ENCODE measurements at regions not wholly inside any gene's neighbourhood (a gene's known extent, or its start where the extent isn't known, plus 50 kb on each side); places are given as distances from the start of the nearest gene placed in this dataset.

GRCh38 chr22:47591016-47591415, 828.6 kb downstream of the TBC1D22A start:
- H3K4me3 ChIP-seq (ENCODE audit: low read depth, low read length), result no peak overlapping the region

- no peak overlapping the region for H3K4me3 ChIP-seq (ENCODE audit: low read depth, low read length)
These were observed 827.1 kb downstream of the TBC1D22A start for GRCh38 chr22:47589271-47590250.

- H3K4me3 ChIP-seq (ENCODE audit: low read depth, low read length), result no peak overlapping the region
These were observed 826.1 kb downstream of the TBC1D22A start for GRCh38 chr22:47588578-47588960.

- no peak overlapping the region for H3K4me3 ChIP-seq (ENCODE audit: low read depth, low read length)
These were observed 825.6 kb downstream of the TBC1D22A start for GRCh38 chr22:47587861-47588577.

- no peak overlapping the region for H3K4me3 ChIP-seq (ENCODE audit: low read depth, low read length)
These were observed 824.9 kb downstream of the TBC1D22A start for GRCh38 chr22:47587361-47587760.

- no peak overlapping the region for H3K4me3 ChIP-seq (ENCODE audit: low read depth, low read length)
These were observed 824.5 kb downstream of the TBC1D22A start for GRCh38 chr22:47586946-47587345.

GRCh38 chr22:47586038-47586437, 823.6 kb downstream of the TBC1D22A start:
- H3K4me3 ChIP-seq (ENCODE audit: low read depth, low read length), result no peak overlapping the region

- no peak overlapping the region for H3K4me3 ChIP-seq (ENCODE audit: low read depth, low read length)
These were observed 821.6 kb downstream of the TBC1D22A start for GRCh38 chr22:47583959-47584562.

GRCh38 chr22:47582067-47582466, 819.6 kb downstream of the TBC1D22A start:
- H3K4me3 ChIP-seq (ENCODE audit: low read depth, low read length), result no peak overlapping the region

GRCh38 chr22:47580121-47580520, 817.7 kb downstream of the TBC1D22A start:
- no peak overlapping the region for H3K4me3 ChIP-seq (ENCODE audit: low read depth, low read length)

- H3K4me3 ChIP-seq (ENCODE audit: low read depth, low read length), result no peak overlapping the region
These were observed 814.5 kb downstream of the TBC1D22A start for GRCh38 chr22:47576908-47577307.

- H3K4me3 ChIP-seq (ENCODE audit: low read depth, low read length), result no peak overlapping the region
These were observed 812.8 kb downstream of the TBC1D22A start for GRCh38 chr22:47575291-47575690.

- H3K4me3 ChIP-seq (ENCODE audit: low read depth, low read length), result no peak overlapping the region
These were observed 812.1 kb downstream of the TBC1D22A start for GRCh38 chr22:47574556-47574955.

- no peak overlapping the region for H3K4me3 ChIP-seq (ENCODE audit: low read depth, low read length)
These were observed 810.7 kb downstream of the TBC1D22A start for GRCh38 chr22:47573141-47573540.

GRCh38 chr22:47572443-47572842, 810.0 kb downstream of the TBC1D22A start:
- H3K4me3 ChIP-seq (ENCODE audit: low read depth, low read length), result no peak overlapping the region

- no peak overlapping the region for H3K4me3 ChIP-seq (ENCODE audit: low read depth, low read length)
These were observed 809.2 kb downstream of the TBC1D22A start for GRCh38 chr22:47571616-47572015.

GRCh38 chr22:47570851-47571250, 808.4 kb downstream of the TBC1D22A start:
- H3K4me3 ChIP-seq (ENCODE audit: low read depth, low read length), result no peak overlapping the region

GRCh38 chr22:47570300-47570685, 807.8 kb downstream of the TBC1D22A start:
- no peak overlapping the region for H3K4me3 ChIP-seq (ENCODE audit: low read depth, low read length)

- no peak overlapping the region for H3K4me3 ChIP-seq (ENCODE audit: low read depth, low read length)
These were observed 807.2 kb downstream of the TBC1D22A start for GRCh38 chr22:47569389-47570299.

GRCh38 chr22:47568700-47569099, 806.2 kb downstream of the TBC1D22A start:
- H3K4me3 ChIP-seq (ENCODE audit: low read depth, low read length), result no peak overlapping the region
